Esophagus squamous epithelium (tissue), 5 donors: ENCODE measurements at regions not wholly inside any gene's neighbourhood (a gene's known extent, or its start where the extent isn't known, plus 50 kb on each side); places are given as distances from the start of the nearest gene placed in this dataset.

Experiments used
- DNase-seq: peaks from one replicate; lab custom pipeline; 2025; lab: John Stamatoyannopoulos, UW
- H3K27ac ChIP-seq, 4 donors: fragments of 200-600 bp; sonication (generic); one replicate each; pipeline ENCODE4 v1.5.1; 2016 to 2019; ENCODE audit warnings: mild to moderate bottlenecking in 1 of 4
- H3K27me3 ChIP-seq, 4 donors: fragments of 200-600 bp; sonication (generic); 1 replicate in 3 of 4; 2 replicates in 1 of 4; pipeline versions ENCODE4 v1.5.1 to v1.6.0; 2017 to 2021; ENCODE audit warnings: antibody characterized with exemption in 1 of 4
- H3K36me3 ChIP-seq, 3 donors: fragments of 200-600 bp; sonication (generic); one replicate each; pipeline ENCODE4 v1.5.1; 2016 to 2019
- H3K4me1 ChIP-seq, 3 donors: fragments of 200-600 bp; sonication (generic); one replicate each; pipeline ENCODE4 v1.5.1; 2017 to 2019
- H3K4me3 ChIP-seq, 4 donors: fragments of 200-600 bp; sonication (generic); 1 replicate in 3 of 4; 2 replicates in 1 of 4; pipeline ENCODE4 v1.5.1; 2016 to 2019; ENCODE audit warnings: mild to moderate bottlenecking in 2 of 4, moderate library complexity in 1 of 4
- H3K9me3 ChIP-seq, 3 donors: fragments of 200-600 bp; sonication (generic); one replicate each; pipeline ENCODE4 v1.5.1; 2016 to 2019
- POLR2A ChIP-seq, 4 donors: fragments of 450-650 bp; IDR thresholded peaks; one replicate each; pipeline ENCODE4 v1.6.1; 2017; ENCODE audit warnings: antibody characterized with exemption in 4 of 4, mild to moderate bottlenecking in 4 of 4, moderate library complexity in 3 of 4
- whole genome bisulfite sequencing, 2 donors: methylation state at CpG; one replicate each; pipeline ENCODE4 v1.1.5; 2018; 5-methylcytosine and 5-hydroxymethylcytosine counted together
- intact Hi-C: fragments of 100-400 bp; cut with DNase I; formaldehyde crosslinking; loops from one replicate; pipeline ENCODE4 v1.15.0; 2022
- TF ChIP-seq, protein P1 (sequence below), 6 experiments: fragments of 450-650 bp in 4 of 6; fragments of 200-600 bp in 2 of 6; sonication (generic) in 2 of 6; IDR thresholded peaks; one replicate each; pipeline ENCODE4 v1.5.1; 2016 to 2019; ENCODE audit warnings: antibody characterized with exemption in 6 of 6, mild to moderate bottlenecking in 4 of 6, moderate library complexity in 4 of 6
- donor health status: DM: yes; HTN: yes; CAD: no.

DNA sequence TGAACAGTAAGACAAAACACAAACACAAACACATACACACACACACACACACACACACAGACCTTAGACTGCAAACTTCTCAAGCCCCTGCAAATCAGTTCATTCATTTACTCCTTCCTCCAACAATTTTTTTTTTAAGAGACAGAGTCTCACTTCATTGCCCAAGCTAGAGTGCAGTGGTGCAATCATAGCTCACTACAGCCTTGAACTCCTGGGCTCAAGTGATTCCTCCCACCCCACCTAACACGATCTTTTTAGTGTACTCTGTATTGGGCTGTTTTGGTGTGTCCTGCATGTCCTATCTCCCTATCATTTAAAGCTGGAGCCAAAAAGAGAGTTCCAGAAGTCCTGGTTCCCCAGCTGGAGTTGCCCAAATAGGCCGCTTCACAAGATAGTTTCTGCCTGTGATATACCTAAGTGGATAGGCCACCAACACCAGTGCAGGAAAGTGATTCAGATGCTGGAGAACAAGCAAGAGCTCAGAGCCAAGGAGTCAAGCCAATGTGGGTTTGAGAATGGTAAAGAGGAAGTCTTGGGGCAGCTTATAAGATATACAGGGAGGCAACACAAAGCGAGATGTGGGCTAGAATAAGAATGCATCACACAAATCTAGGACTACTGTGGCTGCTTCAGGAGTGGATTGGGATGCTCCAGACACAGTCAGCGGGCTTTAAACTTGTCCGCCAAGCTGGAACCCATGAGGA lies 85.4 kb upstream of the RAPGEF2 start:
- Histone ChIP-seq H3K4me1 (no peaks in the 10 kb centered on the region), H3K27me3 (no peaks in the 10 kb centered on the region), H3K9me3 (no peaks in the 10 kb centered on the region), H3K36me3 (no peaks in the 10 kb centered on the region), H3K27ac (no peak overlapping the region), H3K4me3 (no peak overlapping the region)
- no peak for TF ChIP-seq POLR2A (IDR thresholded peaks at IDR 0.05)
- TF ChIP-seq, protein P1, sequence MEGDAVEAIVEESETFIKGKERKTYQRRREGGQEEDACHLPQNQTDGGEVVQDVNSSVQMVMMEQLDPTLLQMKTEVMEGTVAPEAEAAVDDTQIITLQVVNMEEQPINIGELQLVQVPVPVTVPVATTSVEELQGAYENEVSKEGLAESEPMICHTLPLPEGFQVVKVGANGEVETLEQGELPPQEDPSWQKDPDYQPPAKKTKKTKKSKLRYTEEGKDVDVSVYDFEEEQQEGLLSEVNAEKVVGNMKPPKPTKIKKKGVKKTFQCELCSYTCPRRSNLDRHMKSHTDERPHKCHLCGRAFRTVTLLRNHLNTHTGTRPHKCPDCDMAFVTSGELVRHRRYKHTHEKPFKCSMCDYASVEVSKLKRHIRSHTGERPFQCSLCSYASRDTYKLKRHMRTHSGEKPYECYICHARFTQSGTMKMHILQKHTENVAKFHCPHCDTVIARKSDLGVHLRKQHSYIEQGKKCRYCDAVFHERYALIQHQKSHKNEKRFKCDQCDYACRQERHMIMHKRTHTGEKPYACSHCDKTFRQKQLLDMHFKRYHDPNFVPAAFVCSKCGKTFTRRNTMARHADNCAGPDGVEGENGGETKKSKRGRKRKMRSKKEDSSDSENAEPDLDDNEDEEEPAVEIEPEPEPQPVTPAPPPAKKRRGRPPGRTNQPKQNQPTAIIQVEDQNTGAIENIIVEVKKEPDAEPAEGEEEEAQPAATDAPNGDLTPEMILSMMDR (IDR thresholded peaks at IDR 0.05) = no peak
- DNase-seq = no peak
- intact Hi-C loops = no loop called here
- WGBS, 2 donors = 76 to 87% methylated on average over 4 to 5 of the region's 5 CpGs

DNA sequence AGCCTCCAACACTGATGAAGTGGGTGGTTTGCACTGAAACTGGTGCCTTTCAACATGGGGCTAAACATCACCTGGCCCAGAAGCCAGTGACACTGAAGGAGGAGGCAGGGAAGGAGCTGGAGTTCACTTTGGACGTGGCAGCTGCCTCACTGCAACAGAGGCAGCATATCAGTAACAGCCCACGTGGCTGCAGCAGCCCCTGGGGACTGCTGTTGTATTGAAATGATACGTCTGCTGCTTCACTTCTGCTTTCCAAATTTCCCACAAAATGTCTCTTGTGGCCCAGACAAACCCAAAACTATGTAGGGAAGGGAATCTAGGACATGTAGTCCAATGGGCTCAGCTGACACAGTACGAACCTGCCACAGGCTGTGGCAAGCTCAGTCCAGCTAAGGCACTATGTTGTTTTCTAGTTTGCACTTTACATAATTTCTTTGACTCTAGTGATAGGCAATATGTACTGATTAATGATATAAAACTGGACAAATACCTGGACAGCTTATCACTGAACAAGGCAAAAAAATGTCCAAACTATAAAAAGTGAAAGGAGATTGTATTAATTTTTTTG lies 84.7 kb upstream of the RAPGEF2 start:
- DNase-seq = no peak
- TF ChIP-seq, protein P1 (IDR thresholded peaks at IDR 0.05) = no peak
- TF ChIP-seq POLR2A (IDR thresholded peaks at IDR 0.05) = no peak
- intact Hi-C loops = no loop called here
- Histone ChIP-seq H3K27me3 (no peaks in the 10 kb centered on the region), H3K27ac (no peak overlapping the region), H3K36me3 (no peaks in the 10 kb centered on the region), H3K9me3 (no peaks in the 10 kb centered on the region), H3K4me3 (no peak overlapping the region), H3K4me1 (no peaks in the 10 kb centered on the region)
- 50 to 72% methylated on average over 4 of the region's 4 CpGs for WGBS, 2 donors

DNA sequence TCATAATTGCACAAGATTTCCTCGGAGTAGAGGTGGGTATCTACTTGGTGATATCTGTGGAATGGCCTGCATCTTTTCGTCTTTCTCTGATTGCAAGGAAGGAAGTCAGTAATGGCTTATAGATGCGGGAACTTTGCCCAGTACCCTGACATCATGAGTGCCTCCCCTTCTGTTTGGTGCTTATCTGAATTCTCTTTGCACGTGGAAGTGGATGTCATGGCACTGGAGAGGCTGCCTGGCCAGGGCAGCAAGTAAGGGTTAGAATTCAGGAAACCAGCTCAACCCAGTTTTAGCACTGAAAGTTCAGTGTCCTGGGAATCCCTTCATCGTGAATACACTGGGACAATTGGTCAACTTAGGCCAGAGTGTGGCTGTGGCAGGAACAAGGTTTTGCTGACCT lies 83.5 kb upstream of the RAPGEF2 start:
- WGBS, 2 donors = 44 to 62% methylated on average over 4 to 5 of the region's 5 CpGs
- Histone ChIP-seq H3K4me3 (no peak overlapping the region), H3K36me3 (no peaks in the 10 kb centered on the region), H3K4me1 (no peaks in the 10 kb centered on the region), H3K27ac (no peak overlapping the region), H3K27me3 (no peaks in the 10 kb centered on the region), H3K9me3 (no peaks in the 10 kb centered on the region)
- intact Hi-C loops = no loop called here
- no peak for DNase-seq
- TF ChIP-seq POLR2A (IDR thresholded peaks at IDR 0.05) = no peak
- TF ChIP-seq, protein P1 (IDR thresholded peaks at IDR 0.05) = no peak

DNA sequence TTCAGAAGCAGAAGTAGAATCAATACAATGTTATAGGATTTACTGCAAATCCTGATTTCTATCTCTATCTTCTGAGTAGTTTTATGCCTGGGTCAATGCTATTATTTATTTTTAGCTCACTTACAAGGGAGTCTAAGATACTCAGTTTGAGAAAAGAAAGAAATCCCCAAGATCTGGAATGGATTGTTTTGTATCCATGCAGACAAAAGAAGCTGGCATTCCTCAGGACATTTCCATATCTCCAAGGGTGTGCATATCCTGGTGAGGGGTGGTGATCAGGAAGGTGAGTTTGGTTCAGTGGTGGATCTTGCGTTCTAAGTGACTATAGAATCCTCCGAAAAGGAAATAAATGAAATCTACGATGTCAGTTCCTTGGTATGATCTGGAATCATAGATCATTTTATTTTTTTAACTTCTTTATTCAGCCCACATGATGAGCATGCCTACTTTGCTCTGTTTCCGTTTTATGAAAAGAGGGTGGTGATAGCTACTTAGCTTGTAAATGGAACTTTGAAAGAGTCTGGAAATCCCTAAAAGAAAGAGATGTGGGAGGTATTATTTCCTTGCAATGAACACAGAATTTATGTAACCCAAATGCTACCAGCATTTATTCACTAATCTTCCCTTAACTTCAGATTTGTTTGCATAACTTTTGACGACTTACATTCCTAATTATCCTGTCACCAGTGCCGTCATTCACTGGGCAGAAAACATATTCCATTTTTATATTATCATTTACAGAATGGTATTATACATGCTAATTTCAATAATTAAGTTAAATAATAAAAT lies 81.1 kb upstream of the RAPGEF2 start:
- H3K9me3 ChIP-seq = no peaks in the 10 kb centered on the region
- DNase-seq = no peak
- intact Hi-C loops = no loop called here
- no peaks in the 10 kb centered on the region for H3K36me3 ChIP-seq
- TF ChIP-seq, protein P1 (IDR thresholded peaks at IDR 0.05) = no peak
- no peak for TF ChIP-seq POLR2A (IDR thresholded peaks at IDR 0.05)
- 55 to 56% methylated on average over 6 of the region's 6 CpGs for WGBS, 2 donors
- no peak overlapping the region for H3K27ac ChIP-seq
- no peaks in the 10 kb centered on the region for H3K27me3 ChIP-seq
- no peak overlapping the region for H3K4me3 ChIP-seq
- no peaks in the 10 kb centered on the region for H3K4me1 ChIP-seq

DNA sequence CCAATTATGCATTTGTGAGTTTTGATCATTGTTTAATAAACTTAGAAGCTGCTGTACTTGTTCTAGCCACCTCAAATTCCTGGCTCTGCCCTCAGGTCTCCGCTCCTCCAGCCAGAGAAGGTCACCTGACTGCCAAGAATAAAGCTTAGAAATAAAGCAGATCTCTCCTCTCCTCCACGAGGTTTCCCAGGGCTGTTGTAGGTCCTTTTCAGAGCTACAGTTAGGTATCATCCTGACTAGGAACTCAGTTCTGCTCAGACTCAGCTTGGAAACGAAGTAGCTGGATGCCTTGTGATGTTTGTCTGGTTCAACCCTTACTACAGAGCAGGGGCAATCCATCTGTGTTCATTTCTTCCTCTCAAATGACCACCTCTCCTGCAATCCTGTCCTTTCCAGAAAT lies 79.1 kb upstream of the RAPGEF2 start:
- H3K27ac ChIP-seq = no peak overlapping the region
- no peaks in the 10 kb centered on the region for H3K9me3 ChIP-seq
- TF ChIP-seq, protein P1 (IDR thresholded peaks at IDR 0.05) = no peak
- no peak for TF ChIP-seq POLR2A (IDR thresholded peaks at IDR 0.05)
- intact Hi-C loops = no loop called here
- no peaks in the 10 kb centered on the region for H3K36me3 ChIP-seq
- H3K27me3 ChIP-seq = no peaks in the 10 kb centered on the region
- WGBS, 2 donors = 52 to 56% methylated on average over 3 of the region's 3 CpGs
- H3K4me3 ChIP-seq = no peak overlapping the region
- DNase-seq = no peak
- H3K4me1 ChIP-seq = no peaks in the 10 kb centered on the region
